ENCODE measurements at regions not wholly inside any gene's neighbourhood (a gene's known extent, or its start where the extent isn't known, plus 50 kb on each side); places are given as distances from the start of the nearest gene placed in this dataset.

DNA sequence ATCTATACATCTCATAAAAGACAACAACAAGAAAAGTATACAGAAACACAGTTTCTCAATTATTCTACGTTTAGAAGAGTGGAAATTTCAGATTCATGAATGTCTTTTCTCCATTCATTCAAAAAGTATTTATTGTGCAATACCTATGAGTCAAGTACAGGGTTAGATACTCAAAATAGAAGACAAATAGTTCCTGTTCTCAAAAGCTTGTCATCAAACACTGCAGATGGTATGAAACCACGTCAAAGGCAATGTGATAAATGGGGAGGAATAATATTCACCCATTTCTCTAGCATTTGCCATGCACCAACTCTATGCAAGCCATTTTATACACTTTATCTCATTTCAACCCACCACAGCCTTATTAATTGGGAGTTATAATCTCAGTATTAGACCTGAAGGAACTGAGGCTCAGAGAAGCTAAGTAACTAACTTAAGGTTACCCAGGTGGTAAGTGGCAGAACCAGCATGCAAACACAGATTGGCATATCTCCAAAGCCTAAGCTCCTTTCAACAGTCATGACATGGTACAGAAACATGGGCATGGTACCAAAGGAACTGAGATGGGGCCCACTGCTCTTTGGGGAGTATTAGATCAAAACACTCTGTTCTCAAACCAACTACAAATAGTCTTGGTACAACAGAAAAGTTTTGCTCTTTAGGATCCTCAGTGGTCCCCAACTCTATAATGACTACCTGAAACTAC lies 67.2 kb upstream of the NPAS2 start:
- Histone ChIP-seq H2AFZ (ENCODE audit: insufficient read depth, low read depth, low read length, poor library complexity, severe bottlenecking) (no peak overlapping the region), H3K4me2 (replicated peaks; ENCODE audit: low read depth, low read length, poor library complexity, severe bottlenecking) (no peak overlapping the region), H3K9ac (ENCODE audit: low read length) (no peak overlapping the region), H3K4me3 (ENCODE audit: control extremely low read depth in 1 of 5, extremely low read depth in 1 of 5, insufficient read depth in 1 of 5, low read depth in 2 of 5, low read length in 4 of 5) (no peak overlapping the region), H3K27ac (ENCODE audit: low read length in 2 of 2) (no peak overlapping the region), H3K4me1 (ENCODE audit: control insufficient read depth in 2 of 2, insufficient read depth in 2 of 2, low read length in 2 of 2) (no peaks in the 10 kb centered on the region), H4K20me1 (ENCODE audit: control insufficient read depth, insufficient read depth, low read length, poor library complexity, severe bottlenecking) (no peaks in the 10 kb centered on the region), H3K79me2 (ENCODE audit: control insufficient read depth, insufficient read depth, low read length) (no peaks in the 10 kb centered on the region), H3K9me3 (ENCODE audit: control extremely low read depth in 1 of 3, control insufficient read depth in 2 of 3, insufficient read depth in 1 of 3, low read length in 2 of 3) (no peaks in the 10 kb centered on the region), H3K36me3 (replicated peaks in 1 of 2; ENCODE audit: control extremely low read depth in 1 of 2, control insufficient read depth in 1 of 2, extremely low read depth in 1 of 2, insufficient read depth in 2 of 2, low read length in 1 of 2) (no peaks in the 10 kb centered on the region), H3K27me3 (replicated peaks in 1 of 4; ENCODE audit: control extremely low read depth in 1 of 4, control insufficient read depth in 3 of 4, insufficient read depth in 4 of 4, low read length in 3 of 4) (peaks cover 0 to 9% (median 0%) of the 10 kb centered on the region in 4 experiments)
- Mint-ChIP-seq H3K4me1 (no peaks in the 10 kb centered on the region), H3K4me3 (no peak overlapping the region), H3K27me3 (peaks cover 53% of the 10 kb centered on the region), H3K27ac (no peak overlapping the region), H3K9me3 (ENCODE audit: insufficient read depth) (peaks cover 6% of the 10 kb centered on the region)
- WGBS (ENCODE audit: insufficient coverage) = no CpG with 5 or more reads among the region's 2 CpGs
- ATAC-seq (ENCODE audit: low read depth) = no peak
- TF ChIP-seq, protein P1, sequence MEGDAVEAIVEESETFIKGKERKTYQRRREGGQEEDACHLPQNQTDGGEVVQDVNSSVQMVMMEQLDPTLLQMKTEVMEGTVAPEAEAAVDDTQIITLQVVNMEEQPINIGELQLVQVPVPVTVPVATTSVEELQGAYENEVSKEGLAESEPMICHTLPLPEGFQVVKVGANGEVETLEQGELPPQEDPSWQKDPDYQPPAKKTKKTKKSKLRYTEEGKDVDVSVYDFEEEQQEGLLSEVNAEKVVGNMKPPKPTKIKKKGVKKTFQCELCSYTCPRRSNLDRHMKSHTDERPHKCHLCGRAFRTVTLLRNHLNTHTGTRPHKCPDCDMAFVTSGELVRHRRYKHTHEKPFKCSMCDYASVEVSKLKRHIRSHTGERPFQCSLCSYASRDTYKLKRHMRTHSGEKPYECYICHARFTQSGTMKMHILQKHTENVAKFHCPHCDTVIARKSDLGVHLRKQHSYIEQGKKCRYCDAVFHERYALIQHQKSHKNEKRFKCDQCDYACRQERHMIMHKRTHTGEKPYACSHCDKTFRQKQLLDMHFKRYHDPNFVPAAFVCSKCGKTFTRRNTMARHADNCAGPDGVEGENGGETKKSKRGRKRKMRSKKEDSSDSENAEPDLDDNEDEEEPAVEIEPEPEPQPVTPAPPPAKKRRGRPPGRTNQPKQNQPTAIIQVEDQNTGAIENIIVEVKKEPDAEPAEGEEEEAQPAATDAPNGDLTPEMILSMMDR (IDR thresholded peaks at IDR 0.05) = no peak
- TF ChIP-seq EZH2 (IDR thresholded peaks at IDR 0.05; ENCODE audit: borderline replicate concordance, insufficient read depth, low read depth, low read length, poor library complexity, severe bottlenecking) = no peak
- CTCF ChIA-PET = no interaction called here
- intact Hi-C loops (cut with micrococcal nuclease) = no loop called here
- no peak for DNase-seq
- POLR2A ChIA-PET = no interaction called here

GRCh38 chr2:100753444-100753843 lies 66.5 kb upstream of the NPAS2 start:
- DNase-seq (no peak), ATAC-seq (ENCODE audit: low read depth) (no peak)
- Mint-ChIP-seq H3K27ac (no peak overlapping the region), H3K9me3 (ENCODE audit: insufficient read depth) (peaks cover 6% of the 10 kb centered on the region), H3K27me3 (peaks cover 53% of the 10 kb centered on the region), H3K4me1 (no peaks in the 10 kb centered on the region), H3K4me3 (no peak overlapping the region)
- WGBS (ENCODE audit: insufficient coverage) = 85% methylated on average over 3 of the region's 4 CpGs
- CTCF ChIA-PET = no interaction called here
- intact Hi-C loops (cut with micrococcal nuclease) = no loop called here
- TF ChIP-seq, protein P1 (IDR thresholded peaks at IDR 0.05) = no peak
- TF ChIP-seq EZH2 (IDR thresholded peaks at IDR 0.05; ENCODE audit: borderline replicate concordance, insufficient read depth, low read depth, low read length, poor library complexity, severe bottlenecking) = no peak
- Histone ChIP-seq H3K9ac (ENCODE audit: low read length) (no peak overlapping the region), H3K9me3 (ENCODE audit: control extremely low read depth in 1 of 3, control insufficient read depth in 2 of 3, insufficient read depth in 1 of 3, low read length in 2 of 3) (no peaks in the 10 kb centered on the region), H3K27ac (ENCODE audit: low read length in 2 of 2) (no peak overlapping the region), H3K4me3 (ENCODE audit: control extremely low read depth in 1 of 5, extremely low read depth in 1 of 5, insufficient read depth in 1 of 5, low read depth in 2 of 5, low read length in 4 of 5) (no peak overlapping the region), H3K36me3 (replicated peaks in 1 of 2; ENCODE audit: control extremely low read depth in 1 of 2, control insufficient read depth in 1 of 2, extremely low read depth in 1 of 2, insufficient read depth in 2 of 2, low read length in 1 of 2) (no peaks in the 10 kb centered on the region), H3K4me2 (replicated peaks; ENCODE audit: low read depth, low read length, poor library complexity, severe bottlenecking) (no peak overlapping the region), H3K79me2 (ENCODE audit: control insufficient read depth, insufficient read depth, low read length) (no peaks in the 10 kb centered on the region), H2AFZ (ENCODE audit: insufficient read depth, low read depth, low read length, poor library complexity, severe bottlenecking) (no peak overlapping the region), H3K4me1 (ENCODE audit: control insufficient read depth in 2 of 2, insufficient read depth in 2 of 2, low read length in 2 of 2) (no peaks in the 10 kb centered on the region), H3K27me3 (replicated peaks in 1 of 4; ENCODE audit: control extremely low read depth in 1 of 4, control insufficient read depth in 3 of 4, insufficient read depth in 4 of 4, low read length in 3 of 4) (peaks cover 0 to 4% (median 0%) of the 10 kb centered on the region in 4 experiments), H4K20me1 (ENCODE audit: control insufficient read depth, insufficient read depth, low read length, poor library complexity, severe bottlenecking) (no peaks in the 10 kb centered on the region)
- POLR2A ChIA-PET = no interaction called here
